ENCODE measurements at regions not wholly inside any gene's neighbourhood (a gene's known extent, or its start where the extent isn't known, plus 50 kb on each side); places are given as distances from the start of the nearest gene placed in this dataset.

- TF ChIP-seq CTCF (conservative IDR thresholded peaks at IDR 0.05; ENCODE audit: low read depth, low read length) (no peak), EZH2 (IDR thresholded peaks at IDR 0.05; ENCODE audit: borderline replicate concordance, low read depth, low read length, poor library complexity, severe bottlenecking) (no peak)
These were observed 172.0 kb upstream of the FRMD6 start for GRCh38 chr14:51479584-51480325.

All from A673 (cell line).